ENCODE measurements at regions not wholly inside any gene's neighbourhood (a gene's known extent, or its start where the extent isn't known, plus 50 kb on each side); places are given as distances from the start of the nearest gene placed in this dataset.

DNA sequence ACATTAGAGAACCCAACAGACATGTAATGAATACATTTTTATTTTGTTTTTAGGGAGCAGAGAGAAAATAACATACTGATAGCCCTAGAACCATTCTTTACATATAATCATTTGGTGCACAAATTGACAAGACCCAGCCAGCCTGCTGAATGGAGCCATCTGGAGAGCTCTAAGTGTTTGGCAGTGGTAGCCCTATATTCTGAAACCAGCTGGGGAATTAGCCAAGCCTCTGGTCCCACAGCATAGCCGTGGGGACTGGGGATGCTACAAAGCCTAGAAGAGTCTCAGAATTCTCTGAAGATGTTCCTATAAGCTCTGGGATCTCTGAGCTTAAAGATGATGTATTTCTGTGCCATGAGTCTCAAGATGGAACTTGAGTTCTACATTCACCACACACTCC lies 857.3 kb upstream of the AMELY start:
- Histone ChIP-seq H3K4me3 (ENCODE audit: low read length) (no peak overlapping the region), H3K27ac (ENCODE audit: low read depth, low read length) (no peak overlapping the region), H3K4me1 (ENCODE audit: insufficient read depth, low read length) (no peaks in the 10 kb centered on the region), H3K27me3 (ENCODE audit: insufficient read depth, low read length) (no peaks in the 10 kb centered on the region), H3K36me3 (ENCODE audit: insufficient read depth, low read length) (no peaks in the 10 kb centered on the region), H3K9me3 (ENCODE audit: insufficient read depth, low read depth, low read length) (no peaks in the 10 kb centered on the region), H3K9ac (ENCODE audit: low read depth, low read length) (no peak overlapping the region)
- WGBS: 86% methylated on average over 1 of the region's 1 CpG

DNA sequence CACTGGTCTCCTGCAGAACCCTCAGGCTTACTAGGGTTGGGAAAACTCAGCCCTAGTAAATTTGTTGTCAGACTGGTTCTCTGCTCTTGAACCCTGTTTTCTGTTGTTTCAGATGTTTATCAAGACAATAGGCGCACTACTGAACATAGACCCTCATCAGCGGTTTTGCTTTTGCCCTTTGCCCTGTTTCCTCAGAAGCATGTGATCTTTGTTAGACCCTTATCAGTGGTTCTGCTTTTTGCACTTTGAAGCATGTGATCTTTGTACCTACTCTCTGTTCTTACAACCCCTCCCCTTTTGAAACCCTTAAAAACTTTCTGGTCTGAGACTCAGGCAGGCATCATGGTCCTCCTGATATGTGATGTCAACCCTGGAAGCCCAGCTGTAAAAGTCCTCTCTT lies 842.2 kb upstream of the AMELY start:
- 89% methylated on average over 2 of the region's 2 CpGs for WGBS
- Histone ChIP-seq H3K27ac (ENCODE audit: low read depth, low read length) (no peak overlapping the region), H3K36me3 (ENCODE audit: insufficient read depth, low read length) (no peaks in the 10 kb centered on the region), H3K9ac (ENCODE audit: low read depth, low read length) (no peak overlapping the region), H3K27me3 (ENCODE audit: insufficient read depth, low read length) (no peaks in the 10 kb centered on the region), H3K4me3 (ENCODE audit: low read length) (no peak overlapping the region), H3K4me1 (ENCODE audit: insufficient read depth, low read length) (peaks cover 4% of the 10 kb centered on the region; the same call in 1 of the 2 replicates), H3K9me3 (ENCODE audit: insufficient read depth, low read depth, low read length) (no peaks in the 10 kb centered on the region)

DNA sequence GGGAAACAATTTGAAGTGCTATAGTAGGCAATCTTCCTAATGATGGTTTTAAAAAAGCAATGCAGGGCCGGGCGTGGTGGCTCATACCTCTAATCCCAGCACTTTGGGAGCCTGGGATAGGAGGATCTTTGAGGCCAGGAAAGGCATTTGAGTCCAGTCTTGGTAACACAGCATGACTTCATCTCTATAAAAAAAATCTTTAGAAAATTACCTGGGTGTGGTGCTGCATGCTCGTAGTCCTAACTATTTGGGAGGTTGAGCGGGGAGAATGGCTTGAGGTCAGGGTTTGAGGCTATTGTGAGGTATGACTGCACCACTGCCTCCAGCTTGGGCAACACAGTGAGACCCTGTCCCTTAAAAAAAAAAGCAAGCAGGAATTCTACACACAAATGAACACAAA lies 835.2 kb upstream of the AMELY start:
- no peak overlapping the region for H3K27ac ChIP-seq (ENCODE audit: low read depth, low read length)
- H3K36me3 ChIP-seq (ENCODE audit: insufficient read depth, low read length): no peaks in the 10 kb centered on the region
- WGBS: 93% methylated on average over 4 of the region's 4 CpGs
- H3K4me3 ChIP-seq (ENCODE audit: low read length): no peak overlapping the region
- H3K4me1 ChIP-seq (ENCODE audit: insufficient read depth, low read length): peaks cover 4% of the 10 kb centered on the region; the same call in 1 of the 2 replicates
- no peaks in the 10 kb centered on the region for H3K27me3 ChIP-seq (ENCODE audit: insufficient read depth, low read length)
- H3K9ac ChIP-seq (ENCODE audit: low read depth, low read length): no peak overlapping the region
- H3K9me3 ChIP-seq (ENCODE audit: insufficient read depth, low read depth, low read length): no peaks in the 10 kb centered on the region

DNA sequence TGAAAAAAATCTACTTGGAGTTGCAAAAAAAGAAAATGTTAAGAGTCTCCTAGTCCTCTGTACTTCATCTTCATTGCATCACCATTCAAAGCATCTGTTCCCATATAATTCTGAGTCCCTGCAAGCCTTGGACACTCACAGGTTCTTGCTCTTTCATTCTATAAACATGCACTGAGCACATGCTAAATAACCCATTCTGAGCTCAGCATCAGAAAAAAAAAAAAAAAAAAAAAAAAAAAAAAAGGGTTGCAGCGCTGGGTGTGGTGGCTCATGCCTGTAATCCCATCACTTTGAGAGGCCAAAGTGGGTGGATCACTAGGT lies 834.0 kb upstream of the AMELY start:
- H3K9ac ChIP-seq (ENCODE audit: low read depth, low read length): no peak overlapping the region
- WGBS: no CpG with 5 or more reads among the region's 1 CpG
- no peaks in the 10 kb centered on the region for H3K9me3 ChIP-seq (ENCODE audit: insufficient read depth, low read depth, low read length)
- H3K27me3 ChIP-seq (ENCODE audit: insufficient read depth, low read length): no peaks in the 10 kb centered on the region
- no peak overlapping the region for H3K4me3 ChIP-seq (ENCODE audit: low read length)
- no peaks in the 10 kb centered on the region for H3K36me3 ChIP-seq (ENCODE audit: insufficient read depth, low read length)
- H3K4me1 ChIP-seq (ENCODE audit: insufficient read depth, low read length): peaks cover 4% of the 10 kb centered on the region; the same call in 1 of the 2 replicates
- no peak overlapping the region for H3K27ac ChIP-seq (ENCODE audit: low read depth, low read length)

DNA sequence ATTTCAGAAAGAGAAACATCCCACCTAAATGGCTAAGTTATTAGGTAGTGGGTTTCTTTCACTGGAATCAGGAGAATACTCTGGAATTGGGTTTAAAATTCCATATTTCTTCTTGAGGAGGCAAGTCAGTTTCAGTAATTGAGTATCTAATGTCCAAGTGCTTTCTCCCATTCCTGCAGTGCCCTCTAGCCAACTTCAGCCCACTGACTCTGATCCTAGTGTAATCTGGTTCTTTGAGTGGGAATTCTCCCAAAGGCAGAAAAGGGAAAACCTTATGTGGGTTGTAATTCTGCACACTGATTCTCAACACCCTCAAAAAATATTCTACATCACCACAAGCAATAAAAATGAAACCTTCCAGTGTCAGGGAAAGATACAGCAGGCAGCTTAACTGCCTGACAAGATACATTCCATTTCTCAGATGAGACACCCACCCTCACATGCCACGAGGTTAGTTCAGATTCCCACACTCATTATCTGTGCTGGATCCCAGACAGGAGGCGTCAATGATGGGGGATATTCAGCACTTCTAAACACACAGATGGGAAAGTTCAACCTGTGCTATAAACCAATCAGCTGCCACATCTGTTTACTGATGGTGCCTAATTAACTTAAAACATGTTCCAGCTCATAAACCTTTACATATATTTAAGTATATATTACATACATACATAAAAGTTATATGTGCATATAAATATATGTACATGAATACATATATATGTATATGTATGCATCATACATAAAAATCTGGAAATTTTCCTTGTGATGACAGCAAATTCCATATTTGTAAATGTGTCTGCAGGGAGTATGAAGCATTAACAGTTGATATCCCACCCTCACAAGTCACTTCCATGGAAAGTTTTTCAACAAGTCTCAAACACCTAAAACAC lies 833.4 kb upstream of the AMELY start:
- Histone ChIP-seq H3K4me1 (ENCODE audit: insufficient read depth, low read length) (no peaks in the 10 kb centered on the region), H3K27me3 (ENCODE audit: insufficient read depth, low read length) (no peaks in the 10 kb centered on the region), H3K9me3 (ENCODE audit: insufficient read depth, low read depth, low read length) (no peaks in the 10 kb centered on the region), H3K9ac (ENCODE audit: low read depth, low read length) (no peak overlapping the region), H3K36me3 (ENCODE audit: insufficient read depth, low read length) (no peaks in the 10 kb centered on the region), H3K4me3 (ENCODE audit: low read length) (no peak overlapping the region), H3K27ac (ENCODE audit: low read depth, low read length) (no peak overlapping the region)
- 89% methylated on average over 2 of the region's 2 CpGs for WGBS

GRCh38 chrY:7736847-7737365 lies 825.4 kb upstream of the AMELY start:
- no peak overlapping the region for H3K4me3 ChIP-seq (ENCODE audit: low read length)
- no peak overlapping the region for H3K9ac ChIP-seq (ENCODE audit: low read depth, low read length)
- no peaks in the 10 kb centered on the region for H3K27me3 ChIP-seq (ENCODE audit: insufficient read depth, low read length)
- H3K27ac ChIP-seq (ENCODE audit: low read depth, low read length): no peak overlapping the region
- H3K9me3 ChIP-seq (ENCODE audit: insufficient read depth, low read depth, low read length): no peaks in the 10 kb centered on the region
- no peaks in the 10 kb centered on the region for H3K36me3 ChIP-seq (ENCODE audit: insufficient read depth, low read length)
- H3K4me1 ChIP-seq (ENCODE audit: insufficient read depth, low read length): no peaks in the 10 kb centered on the region
- no CpG with 5 or more reads among the region's 1 CpG for WGBS

DNA sequence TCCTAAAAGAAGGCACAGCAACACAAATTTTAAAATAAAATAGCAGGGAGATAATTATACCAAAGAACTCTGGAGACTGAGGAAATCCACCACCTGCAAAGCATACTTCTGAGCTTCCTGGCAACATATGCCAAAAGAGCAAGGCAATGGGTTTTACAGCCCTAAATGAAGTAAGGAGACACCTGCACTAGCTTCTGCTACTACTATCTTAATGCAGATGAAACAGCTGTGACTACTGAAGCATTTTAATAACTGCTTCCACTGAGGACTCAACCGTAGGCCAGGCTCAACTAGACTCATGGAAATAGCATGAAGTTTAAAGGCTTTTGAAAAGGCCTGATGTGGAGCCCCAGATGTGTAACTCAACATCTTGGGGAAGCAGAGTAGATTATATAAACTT lies 820.1 kb upstream of the AMELY start:
- no peaks in the 10 kb centered on the region for H3K36me3 ChIP-seq (ENCODE audit: insufficient read depth, low read length)
- no peaks in the 10 kb centered on the region for H3K4me1 ChIP-seq (ENCODE audit: insufficient read depth, low read length)
- H3K27me3 ChIP-seq (ENCODE audit: insufficient read depth, low read length): no peaks in the 10 kb centered on the region
- no peak overlapping the region for H3K9ac ChIP-seq (ENCODE audit: low read depth, low read length)
- H3K9me3 ChIP-seq (ENCODE audit: insufficient read depth, low read depth, low read length): no peaks in the 10 kb centered on the region
- no peak overlapping the region for H3K4me3 ChIP-seq (ENCODE audit: low read length)
- 85% methylated on average over 1 of the region's 1 CpG for WGBS
- no peak overlapping the region for H3K27ac ChIP-seq (ENCODE audit: low read depth, low read length)

DNA sequence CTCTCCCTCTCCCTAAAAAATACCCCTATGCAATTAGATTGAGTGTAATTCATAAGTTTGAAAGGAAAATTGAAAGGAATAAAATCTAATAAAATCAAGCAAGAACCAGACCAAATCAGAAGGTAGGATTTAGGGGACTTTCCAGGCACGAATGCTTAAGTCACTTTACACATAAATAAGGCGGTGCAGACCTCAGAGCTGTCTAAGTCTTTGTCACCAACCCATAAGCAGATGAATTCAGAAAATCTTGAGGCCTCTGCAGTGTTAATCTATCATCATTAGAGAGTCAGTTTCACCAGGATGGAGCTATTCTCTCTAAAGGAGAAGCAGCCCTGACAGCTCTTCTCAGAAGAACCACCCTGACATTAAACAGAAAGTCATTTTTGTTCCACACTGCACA lies 819.1 kb upstream of the AMELY start:
- Histone ChIP-seq H3K27me3 (ENCODE audit: insufficient read depth, low read length) (no peaks in the 10 kb centered on the region), H3K9me3 (ENCODE audit: insufficient read depth, low read depth, low read length) (no peaks in the 10 kb centered on the region), H3K9ac (ENCODE audit: low read depth, low read length) (no peak overlapping the region), H3K4me1 (ENCODE audit: insufficient read depth, low read length) (no peaks in the 10 kb centered on the region), H3K36me3 (ENCODE audit: insufficient read depth, low read length) (no peaks in the 10 kb centered on the region), H3K27ac (ENCODE audit: low read depth, low read length) (no peak overlapping the region), H3K4me3 (ENCODE audit: low read length) (no peak overlapping the region)
- WGBS: 88% methylated on average over 2 of the region's 2 CpGs

DNA sequence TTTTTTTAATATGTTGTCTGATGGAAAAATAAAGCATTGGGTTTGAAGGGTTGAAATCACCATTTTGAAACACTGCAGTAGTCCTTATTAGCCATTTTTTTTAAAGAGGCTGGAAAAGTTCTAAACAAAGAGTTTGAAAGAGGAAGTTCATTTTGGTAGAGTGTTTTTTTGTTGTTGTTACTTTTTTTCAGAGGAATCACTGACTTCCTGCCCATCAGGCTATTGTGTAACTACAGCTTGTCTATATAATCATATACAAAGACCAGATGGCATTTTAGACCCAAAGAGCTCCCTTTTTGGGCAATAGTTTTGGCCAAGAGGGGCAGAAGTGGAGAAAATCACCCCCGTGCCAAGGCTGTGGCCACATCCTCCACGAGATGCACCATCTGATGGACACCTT lies 818.5 kb upstream of the AMELY start:
- no peaks in the 10 kb centered on the region for H3K4me1 ChIP-seq (ENCODE audit: insufficient read depth, low read length)
- no peaks in the 10 kb centered on the region for H3K36me3 ChIP-seq (ENCODE audit: insufficient read depth, low read length)
- no peaks in the 10 kb centered on the region for H3K9me3 ChIP-seq (ENCODE audit: insufficient read depth, low read depth, low read length)
- no peak overlapping the region for H3K4me3 ChIP-seq (ENCODE audit: low read length)
- no peak overlapping the region for H3K27ac ChIP-seq (ENCODE audit: low read depth, low read length)
- no peak overlapping the region for H3K9ac ChIP-seq (ENCODE audit: low read depth, low read length)
- no peaks in the 10 kb centered on the region for H3K27me3 ChIP-seq (ENCODE audit: insufficient read depth, low read length)
- 100% methylated on average over 2 of the region's 2 CpGs for WGBS

DNA sequence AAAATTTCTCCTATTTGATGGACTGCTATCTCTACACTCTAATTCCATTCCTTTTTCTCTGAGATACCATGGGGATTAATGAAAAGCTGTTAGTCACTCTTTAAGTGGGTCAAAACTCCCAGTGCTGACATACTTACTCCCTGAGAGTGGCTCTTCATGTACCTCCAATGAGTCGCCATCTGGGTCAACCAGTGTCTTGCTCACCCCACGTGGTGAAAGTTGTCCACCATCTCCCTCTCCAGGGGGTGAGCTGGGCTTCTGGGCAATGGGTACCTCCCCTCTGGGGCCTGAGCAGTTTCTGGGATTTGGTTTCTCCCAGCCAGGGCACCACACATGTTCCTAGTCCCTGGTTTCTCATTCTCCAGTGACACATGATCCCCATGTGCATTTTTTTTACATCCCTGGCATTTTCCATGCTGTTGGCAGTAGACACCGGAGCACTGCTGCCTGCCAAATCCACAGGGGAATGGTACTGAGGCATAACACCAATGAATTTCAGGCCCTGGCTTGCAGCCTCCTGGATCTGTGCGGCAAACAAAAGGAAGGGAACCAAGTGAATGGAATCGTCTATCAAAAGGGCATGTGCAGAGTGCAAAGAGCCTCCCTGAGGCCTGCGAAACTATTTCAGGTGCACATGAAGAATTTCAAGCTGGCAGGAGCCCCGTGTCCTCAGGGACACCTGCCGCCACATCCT lies 817.9 kb upstream of the AMELY start:
- Histone ChIP-seq H3K36me3 (ENCODE audit: insufficient read depth, low read length) (no peaks in the 10 kb centered on the region), H3K4me3 (ENCODE audit: low read length) (no peak overlapping the region), H3K9ac (ENCODE audit: low read depth, low read length) (no peak overlapping the region), H3K9me3 (ENCODE audit: insufficient read depth, low read depth, low read length) (no peaks in the 10 kb centered on the region), H3K27me3 (ENCODE audit: insufficient read depth, low read length) (no peaks in the 10 kb centered on the region), H3K27ac (ENCODE audit: low read depth, low read length) (no peak overlapping the region), H3K4me1 (ENCODE audit: insufficient read depth, low read length) (no peaks in the 10 kb centered on the region)
- 87% methylated on average over 8 of the region's 8 CpGs for WGBS

DNA sequence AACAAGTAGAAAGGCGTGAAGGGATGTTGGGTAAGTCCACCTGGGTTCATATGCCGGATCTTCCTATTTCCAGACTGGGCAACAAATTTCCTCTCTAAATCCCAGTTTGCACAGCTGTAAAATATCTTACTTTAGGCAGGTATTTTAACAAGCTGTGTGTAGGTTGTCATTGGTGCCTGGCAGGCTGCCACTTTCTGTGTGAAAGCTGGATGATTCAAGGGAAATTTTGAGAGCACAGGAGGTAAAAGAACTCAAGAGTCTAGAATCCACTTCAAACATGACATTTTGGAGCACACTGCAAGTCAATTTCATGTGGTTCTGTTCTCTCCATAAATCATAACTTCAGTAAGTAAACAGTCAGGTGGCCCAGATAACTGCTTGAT lies 817.4 kb upstream of the AMELY start:
- no CpG with 5 or more reads among the region's 2 CpGs for WGBS
- H3K36me3 ChIP-seq (ENCODE audit: insufficient read depth, low read length): no peaks in the 10 kb centered on the region
- H3K27me3 ChIP-seq (ENCODE audit: insufficient read depth, low read length): no peaks in the 10 kb centered on the region
- no peak overlapping the region for H3K9ac ChIP-seq (ENCODE audit: low read depth, low read length)
- H3K9me3 ChIP-seq (ENCODE audit: insufficient read depth, low read depth, low read length): no peaks in the 10 kb centered on the region
- no peak overlapping the region for H3K4me3 ChIP-seq (ENCODE audit: low read length)
- no peaks in the 10 kb centered on the region for H3K4me1 ChIP-seq (ENCODE audit: insufficient read depth, low read length)
- no peak overlapping the region for H3K27ac ChIP-seq (ENCODE audit: low read depth, low read length)
